PFSK-1 (cell line): ENCODE measurements at regions not wholly inside any gene's neighbourhood (a gene's known extent, or its start where the extent isn't known, plus 50 kb on each side); places are given as distances from the start of the nearest gene placed in this dataset.

Source experiments
- POLR2AphosphoS5 ChIP-seq: IDR thresholded peaks from 2 replicates; pipeline ENCODE4 v1.6.1; 2012; ENCODE audit warnings: low read depth, mild to moderate bottlenecking, control low read depth, low read length, moderate library complexity
- SIN3A ChIP-seq: IDR thresholded peaks from 2 replicates; pipeline ENCODE4 v1.6.1; 2012; ENCODE audit warnings: mild to moderate bottlenecking, low read length, moderate library complexity, borderline replicate concordance; ENCODE audit not compliant: insufficient read depth
- TAF1 ChIP-seq: IDR thresholded peaks from 2 replicates; pipeline ENCODE4 v1.6.1; 2012; ENCODE audit warnings: low read length, control low read depth, borderline replicate concordance; ENCODE audit not compliant: insufficient read depth
- TF ChIP-seq, protein P1 (sequence below), 2 experiments: IDR thresholded peaks; 2 replicates each; pipeline versions ENCODE4 v1.6.1 to v1.8.0; 2011 to 2012; ENCODE audit warnings: low read depth in 2 of 2, low read length in 2 of 2, control low read depth in 1 of 2, inconsistent platforms in 1 of 2, mild to moderate bottlenecking in 1 of 2, moderate library complexity in 1 of 2; ENCODE audit not compliant: insufficient read depth in 1 of 2

DNA sequence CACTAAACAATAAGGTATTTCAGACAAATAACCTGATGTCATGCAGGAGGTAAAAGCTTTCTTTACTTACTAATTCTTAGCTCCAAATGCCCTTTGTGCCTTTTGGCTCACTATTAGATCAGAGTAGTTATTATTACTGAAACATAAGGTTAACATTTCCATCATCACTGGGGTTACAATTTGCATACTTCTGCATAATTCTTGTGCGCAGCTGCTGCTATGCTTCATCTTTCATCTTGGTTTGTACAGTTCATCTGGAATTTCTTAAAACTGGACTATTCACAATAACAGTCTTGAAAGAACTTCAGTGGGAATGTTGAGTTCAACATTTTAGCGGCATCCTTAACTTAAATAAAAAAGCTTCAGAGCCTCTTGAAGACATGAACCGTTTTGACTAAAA lies 383.2 kb upstream of the ADAMTS9 start:
- TF ChIP-seq POLR2AphosphoS5 (no peak), TAF1 (no peak), SIN3A (no peak)
- TF ChIP-seq, protein P1, sequence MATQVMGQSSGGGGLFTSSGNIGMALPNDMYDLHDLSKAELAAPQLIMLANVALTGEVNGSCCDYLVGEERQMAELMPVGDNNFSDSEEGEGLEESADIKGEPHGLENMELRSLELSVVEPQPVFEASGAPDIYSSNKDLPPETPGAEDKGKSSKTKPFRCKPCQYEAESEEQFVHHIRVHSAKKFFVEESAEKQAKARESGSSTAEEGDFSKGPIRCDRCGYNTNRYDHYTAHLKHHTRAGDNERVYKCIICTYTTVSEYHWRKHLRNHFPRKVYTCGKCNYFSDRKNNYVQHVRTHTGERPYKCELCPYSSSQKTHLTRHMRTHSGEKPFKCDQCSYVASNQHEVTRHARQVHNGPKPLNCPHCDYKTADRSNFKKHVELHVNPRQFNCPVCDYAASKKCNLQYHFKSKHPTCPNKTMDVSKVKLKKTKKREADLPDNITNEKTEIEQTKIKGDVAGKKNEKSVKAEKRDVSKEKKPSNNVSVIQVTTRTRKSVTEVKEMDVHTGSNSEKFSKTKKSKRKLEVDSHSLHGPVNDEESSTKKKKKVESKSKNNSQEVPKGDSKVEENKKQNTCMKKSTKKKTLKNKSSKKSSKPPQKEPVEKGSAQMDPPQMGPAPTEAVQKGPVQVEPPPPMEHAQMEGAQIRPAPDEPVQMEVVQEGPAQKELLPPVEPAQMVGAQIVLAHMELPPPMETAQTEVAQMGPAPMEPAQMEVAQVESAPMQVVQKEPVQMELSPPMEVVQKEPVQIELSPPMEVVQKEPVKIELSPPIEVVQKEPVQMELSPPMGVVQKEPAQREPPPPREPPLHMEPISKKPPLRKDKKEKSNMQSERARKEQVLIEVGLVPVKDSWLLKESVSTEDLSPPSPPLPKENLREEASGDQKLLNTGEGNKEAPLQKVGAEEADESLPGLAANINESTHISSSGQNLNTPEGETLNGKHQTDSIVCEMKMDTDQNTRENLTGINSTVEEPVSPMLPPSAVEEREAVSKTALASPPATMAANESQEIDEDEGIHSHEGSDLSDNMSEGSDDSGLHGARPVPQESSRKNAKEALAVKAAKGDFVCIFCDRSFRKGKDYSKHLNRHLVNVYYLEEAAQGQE (IDR thresholded peaks at IDR 0.05; ENCODE audit: insufficient read depth in 1 of 2, low read depth in 2 of 2, low read length in 2 of 2), result no peak
